Duodenal mucosa (tissue), 2 donors: ENCODE measurements at regions not wholly inside any gene's neighbourhood (a gene's known extent, or its start where the extent isn't known, plus 50 kb on each side); places are given as distances from the start of the nearest gene placed in this dataset.

Experiments used
- H3K27ac ChIP-seq: one replicate; pipeline ENCODE4 v1.7.0; 2013; ENCODE audit warnings: low read depth, low read length
- H3K27me3 ChIP-seq, 2 donors: one replicate each; pipeline ENCODE4 v1.7.0; 2013; ENCODE audit warnings: low read length in 2 of 2, control low read depth in 1 of 2; ENCODE audit not compliant: insufficient read depth in 2 of 2, control insufficient read depth in 1 of 2
- H3K36me3 ChIP-seq, 2 donors: one replicate each; pipeline ENCODE4 v1.7.0; 2013; ENCODE audit warnings: low read length in 2 of 2, control low read depth in 1 of 2; ENCODE audit not compliant: insufficient read depth in 2 of 2, control insufficient read depth in 1 of 2
- H3K4me1 ChIP-seq, 2 donors: one replicate each; pipeline ENCODE4 v1.7.0; 2013; ENCODE audit warnings: low read length in 2 of 2, control low read depth in 1 of 2; ENCODE audit not compliant: insufficient read depth in 2 of 2, control insufficient read depth in 1 of 2
- H3K4me3 ChIP-seq, 2 donors: one replicate each; pipeline ENCODE4 v1.7.0; 2013; ENCODE audit warnings: low read length in 2 of 2, low read depth in 1 of 2
- H3K9ac ChIP-seq, 2 donors: one replicate each; pipeline ENCODE4 v1.7.0; 2013; ENCODE audit warnings: low read length in 2 of 2, low read depth in 1 of 2
- H3K9me3 ChIP-seq, 2 donors: one replicate each; pipeline ENCODE4 v1.7.0; 2013; ENCODE audit warnings: low read length in 2 of 2, control low read depth in 1 of 2; ENCODE audit not compliant: control insufficient read depth in 1 of 2

DNA sequence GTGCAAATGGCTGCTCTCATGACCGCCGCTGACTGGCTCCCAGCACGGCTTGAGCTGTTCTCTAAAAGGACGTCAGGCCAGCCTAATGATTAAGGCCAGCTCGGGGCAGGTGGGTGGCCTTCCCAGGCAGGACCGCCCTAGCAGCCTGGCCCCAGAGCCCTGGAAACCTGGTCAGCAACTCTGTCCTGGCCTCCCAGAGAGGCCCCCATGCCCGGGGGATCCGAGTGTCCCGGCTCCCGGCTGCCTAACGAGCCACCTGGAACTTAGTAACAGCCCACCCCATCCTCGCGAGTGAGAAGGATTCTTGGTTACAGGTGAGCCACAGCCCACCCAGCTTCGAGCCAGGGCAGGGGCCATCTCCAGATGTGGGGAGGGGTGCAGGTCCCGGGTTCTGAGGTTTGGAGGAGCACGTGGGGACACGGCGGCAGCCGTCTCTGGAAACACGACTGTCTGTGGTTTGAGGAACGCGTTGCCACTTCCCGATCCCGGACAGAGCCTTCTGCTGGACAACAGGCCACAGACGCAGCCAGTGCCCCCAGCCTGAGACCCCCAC, 73.8 kb upstream of the FBRSL1 start:
- H3K9me3 ChIP-seq, result no peaks in the 10 kb centered on the region
- H3K36me3 ChIP-seq, result no peaks in the 10 kb centered on the region
- H3K9ac ChIP-seq, result no peak overlapping the region
- no peak overlapping the region for H3K4me3 ChIP-seq
- no peak overlapping the region for H3K27ac ChIP-seq
- H3K27me3 ChIP-seq, result peaks cover 0 to 11% of the 10 kb centered on the region in 2 donors
- peaks cover 0 to 4% of the 10 kb centered on the region in 2 donors for H3K4me1 ChIP-seq

DNA sequence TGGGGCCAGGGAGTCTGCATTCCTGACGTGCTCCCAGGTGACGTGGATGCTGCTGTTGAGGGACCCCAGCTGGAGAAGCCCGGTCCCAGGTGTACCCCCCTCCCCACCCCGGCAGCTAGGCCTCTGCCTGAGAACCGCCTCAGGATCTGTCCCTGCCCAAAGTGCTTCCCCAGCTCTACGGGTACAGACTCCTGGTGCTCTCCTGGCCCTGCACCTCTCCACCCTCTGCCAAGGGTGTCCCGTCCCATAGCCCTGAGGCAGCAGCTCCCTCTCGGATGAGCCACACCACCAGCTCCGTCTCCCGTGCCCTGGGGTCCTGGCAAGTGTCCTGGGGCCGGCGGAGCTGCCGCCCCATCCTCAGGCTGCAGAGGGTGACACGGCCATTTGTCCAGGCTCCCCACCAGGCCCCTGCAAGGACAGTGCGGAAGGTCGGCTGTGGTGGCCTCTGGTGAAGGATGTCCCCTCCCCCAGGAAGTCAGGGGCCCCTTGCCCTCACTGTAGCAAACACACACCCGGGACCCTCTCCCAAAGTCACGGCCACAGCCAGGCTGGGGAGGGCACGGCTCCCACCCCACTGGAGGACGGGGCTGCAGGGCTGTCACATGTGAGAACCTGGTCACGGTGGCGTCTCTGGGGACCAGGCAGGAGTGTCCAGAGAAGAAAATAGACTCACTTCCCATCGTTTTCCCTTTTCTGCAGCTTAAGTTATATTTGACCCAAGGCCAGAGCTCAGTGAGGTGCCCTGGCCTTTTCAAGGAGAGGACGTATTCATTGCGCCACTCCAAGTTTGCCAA, 74.4 kb upstream of the FBRSL1 start:
- H3K36me3 ChIP-seq, result no peaks in the 10 kb centered on the region
- H3K27me3 ChIP-seq, result peaks cover 0 to 11% of the 10 kb centered on the region in 2 donors
- H3K9me3 ChIP-seq, result no peaks in the 10 kb centered on the region
- H3K4me1 ChIP-seq, result peaks cover 0 to 4% of the 10 kb centered on the region in 2 donors
- H3K9ac ChIP-seq, result no peak overlapping the region
- H3K4me3 ChIP-seq, result no peak overlapping the region
- no peak overlapping the region for H3K27ac ChIP-seq

DNA sequence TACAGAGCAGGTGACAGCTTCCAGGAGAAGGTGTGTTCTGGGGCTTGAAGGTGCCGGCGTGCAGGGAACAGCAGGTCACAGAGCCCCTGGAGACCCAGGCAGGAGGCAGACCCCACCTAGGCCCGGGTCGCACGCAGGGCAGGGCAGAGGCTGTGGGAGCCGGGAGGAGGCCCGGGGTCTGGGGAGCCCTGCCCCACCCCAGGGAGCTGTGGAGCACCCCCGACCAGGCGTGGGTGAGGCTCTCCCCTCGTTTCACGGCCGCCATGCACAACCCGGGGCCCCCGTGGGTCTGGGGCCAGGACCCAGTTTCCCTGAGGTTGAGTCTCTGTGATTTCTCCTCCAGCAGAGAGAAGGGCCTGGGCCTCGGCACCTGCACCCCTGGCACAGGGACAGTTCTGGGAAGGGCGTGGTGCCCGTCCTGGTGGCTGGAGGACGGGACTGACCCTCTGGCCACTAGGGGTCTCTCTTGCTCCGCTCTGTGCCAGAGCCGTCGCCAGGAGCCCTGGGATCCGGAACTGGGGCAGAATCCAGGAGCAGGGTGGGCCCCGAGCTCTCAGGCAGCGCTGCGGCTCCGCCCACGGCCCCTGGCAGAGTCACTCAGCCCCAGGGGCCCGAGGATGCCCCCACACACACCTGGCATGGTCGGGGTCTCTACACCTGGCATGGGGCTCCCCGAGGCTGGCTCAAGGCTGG, 75.2 kb upstream of the FBRSL1 start:
- H3K27me3 ChIP-seq, result peaks cover 0 to 8% of the 10 kb centered on the region in 2 donors
- H3K4me3 ChIP-seq, result no peak overlapping the region
- H3K36me3 ChIP-seq, result no peaks in the 10 kb centered on the region
- no peak overlapping the region for H3K27ac ChIP-seq
- no peak overlapping the region for H3K9ac ChIP-seq
- no peaks in the 10 kb centered on the region for H3K9me3 ChIP-seq
- peaks cover 0 to 4% of the 10 kb centered on the region in 2 donors for H3K4me1 ChIP-seq

DNA sequence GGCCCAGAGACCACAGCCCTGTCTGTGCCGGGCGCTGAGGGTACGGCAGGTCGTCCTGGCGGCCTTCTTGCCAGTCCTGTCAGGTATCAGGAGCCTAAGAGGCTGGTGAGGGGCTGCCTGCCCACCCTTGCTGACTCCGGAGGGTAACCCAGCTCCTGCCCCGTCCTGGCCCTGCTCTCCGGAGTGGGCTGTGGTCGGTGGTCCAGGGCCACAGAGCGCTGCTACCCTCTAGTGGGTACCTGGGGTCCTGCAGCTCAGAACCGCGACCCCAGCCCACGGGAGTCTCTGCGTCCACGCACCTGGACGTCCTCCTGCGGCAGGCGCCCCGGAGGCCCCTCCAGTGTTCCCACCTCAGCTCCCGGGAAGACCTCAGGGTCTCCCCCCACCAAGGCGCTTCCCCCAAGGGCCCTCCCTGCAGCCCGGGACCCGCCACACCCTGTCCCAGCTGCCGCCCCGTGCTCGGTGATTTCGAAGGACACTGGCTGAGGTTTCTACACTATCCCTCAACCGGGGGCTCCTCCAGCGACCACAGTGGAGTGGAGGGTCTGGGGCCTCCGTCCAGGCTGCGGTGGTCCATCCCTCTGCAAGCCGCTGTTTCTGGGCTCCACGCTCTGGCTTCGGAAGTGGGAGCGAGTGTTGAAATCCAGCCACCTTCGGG, 75.9 kb upstream of the FBRSL1 start:
- Histone ChIP-seq H3K9ac (no peak overlapping the region), H3K27me3 (peaks cover 0 to 5% of the 10 kb centered on the region in 2 donors), H3K4me3 (no peak overlapping the region), H3K27ac (no peak overlapping the region), H3K9me3 (no peaks in the 10 kb centered on the region), H3K4me1 (peaks cover 0 to 4% of the 10 kb centered on the region in 2 donors), H3K36me3 (no peaks in the 10 kb centered on the region)

DNA sequence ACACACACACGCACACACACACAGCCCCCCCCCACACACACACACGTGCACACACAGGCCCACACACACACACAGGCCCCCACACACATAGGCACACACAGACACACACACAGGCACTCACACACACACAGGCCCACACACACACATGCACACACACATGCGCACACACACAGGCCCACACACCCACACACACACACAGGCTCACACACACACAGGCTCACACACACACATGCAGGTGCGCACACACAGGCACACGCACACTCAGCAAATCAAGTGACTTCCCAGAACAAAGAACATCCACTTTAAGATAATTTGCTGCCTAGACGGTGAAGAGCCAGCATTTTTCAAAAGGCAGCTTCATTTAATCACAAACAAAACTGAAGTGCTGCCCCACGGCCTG, 78.5 kb upstream of the FBRSL1 start:
- Histone ChIP-seq H3K9ac (no peak overlapping the region), H3K4me3 (no peak overlapping the region), H3K27ac (no peak overlapping the region), H3K4me1 (peaks cover 0 to 4% of the 10 kb centered on the region in 2 donors), H3K27me3 (peaks cover 0 to 5% of the 10 kb centered on the region in 2 donors), H3K9me3 (no peaks in the 10 kb centered on the region), H3K36me3 (no peaks in the 10 kb centered on the region)

- Histone ChIP-seq H3K9ac (no peak overlapping the region), H3K27me3 (peaks cover 0 to 5% of the 10 kb centered on the region in 2 donors), H3K9me3 (no peaks in the 10 kb centered on the region)
Observed at GRCh38 chr12:132410849-132411248, 79.1 kb upstream of the FBRSL1 start.

GRCh38 chr12:132410296-132410625, 79.7 kb upstream of the FBRSL1 start:
- H3K27ac ChIP-seq, result no peak overlapping the region
- no peaks in the 10 kb centered on the region for H3K36me3 ChIP-seq
- peaks cover 0 to 4% of the 10 kb centered on the region in 2 donors for H3K4me1 ChIP-seq
- no peak overlapping the region for H3K9ac ChIP-seq
- H3K27me3 ChIP-seq, result peaks cover 0 to 5% of the 10 kb centered on the region in 2 donors
- H3K4me3 ChIP-seq, result no peak overlapping the region
- H3K9me3 ChIP-seq, result no peaks in the 10 kb centered on the region

More at GRCh38 chr12:132410849-132411248, 79.1 kb upstream of the FBRSL1 start:
- no peaks in the 10 kb centered on the region for H3K36me3 ChIP-seq
- no peak overlapping the region for H3K4me3 ChIP-seq
- H3K4me1 ChIP-seq, result peaks cover 0 to 4% of the 10 kb centered on the region in 2 donors
- no peak overlapping the region for H3K27ac ChIP-seq

GRCh38 chr12:132409495-132410295, 80.3 kb upstream of the FBRSL1 start:
- H3K9ac ChIP-seq, result no peak overlapping the region
- H3K27me3 ChIP-seq, result peaks cover 0 to 5% of the 10 kb centered on the region in 2 donors
- H3K9me3 ChIP-seq, result no peaks in the 10 kb centered on the region
- no peaks in the 10 kb centered on the region for H3K36me3 ChIP-seq
- no peak overlapping the region for H3K27ac ChIP-seq
- H3K4me3 ChIP-seq, result no peak overlapping the region
- H3K4me1 ChIP-seq, result no peaks in the 10 kb centered on the region

DNA sequence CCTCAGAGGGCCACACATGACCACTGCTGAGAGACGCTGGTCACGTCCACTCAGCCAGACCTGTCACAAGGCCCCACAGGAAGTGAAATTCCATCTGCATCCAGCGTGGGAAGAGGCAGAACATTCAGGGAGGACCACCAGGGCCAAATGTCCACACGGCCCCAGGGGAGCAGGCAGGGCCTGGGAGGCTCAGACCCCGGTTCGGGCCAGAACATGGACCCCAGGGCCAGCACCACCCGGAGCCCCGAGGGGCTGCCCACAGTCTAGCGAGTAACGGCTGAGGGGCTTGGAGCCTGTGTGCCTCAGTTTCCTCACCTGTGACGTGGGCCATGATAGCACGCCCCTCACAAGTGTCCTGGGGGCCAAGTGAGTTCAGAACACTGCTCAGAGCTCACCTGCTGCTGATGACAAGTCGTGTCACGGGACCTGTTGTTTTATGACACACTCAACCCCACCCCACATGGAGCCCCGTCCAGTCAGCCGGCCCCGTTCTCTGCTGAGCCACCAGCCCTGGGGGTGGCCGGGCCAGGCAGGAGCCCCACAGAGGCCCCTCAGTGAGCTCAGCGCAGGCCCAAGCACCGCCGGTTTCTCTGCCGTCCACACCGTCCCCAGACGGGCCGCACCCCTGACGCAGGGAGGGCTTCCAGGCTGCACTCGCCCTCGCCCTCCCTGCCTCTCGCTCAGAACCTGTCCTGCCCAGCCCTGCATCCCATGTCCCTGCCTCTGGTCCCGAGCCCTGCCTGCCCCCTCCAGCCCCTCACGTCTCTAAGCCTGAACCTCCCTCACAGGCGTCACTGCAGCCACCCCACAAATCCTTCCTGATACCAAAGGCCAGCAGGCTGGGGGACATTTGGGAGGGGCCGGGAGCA, 79.5 kb upstream of the GALNT9 start:
- H3K9ac ChIP-seq, result no peak overlapping the region
- no peaks in the 10 kb centered on the region for H3K4me1 ChIP-seq
- no peaks in the 10 kb centered on the region for H3K9me3 ChIP-seq
- no peaks in the 10 kb centered on the region for H3K36me3 ChIP-seq
- H3K4me3 ChIP-seq, result no peak overlapping the region
- no peak overlapping the region for H3K27ac ChIP-seq
- no peaks in the 10 kb centered on the region for H3K27me3 ChIP-seq
